ENCODE measurements at regions not wholly inside any gene's neighbourhood (a gene's known extent, or its start where the extent isn't known, plus 50 kb on each side); places are given as distances from the start of the nearest gene placed in this dataset.

DNA sequence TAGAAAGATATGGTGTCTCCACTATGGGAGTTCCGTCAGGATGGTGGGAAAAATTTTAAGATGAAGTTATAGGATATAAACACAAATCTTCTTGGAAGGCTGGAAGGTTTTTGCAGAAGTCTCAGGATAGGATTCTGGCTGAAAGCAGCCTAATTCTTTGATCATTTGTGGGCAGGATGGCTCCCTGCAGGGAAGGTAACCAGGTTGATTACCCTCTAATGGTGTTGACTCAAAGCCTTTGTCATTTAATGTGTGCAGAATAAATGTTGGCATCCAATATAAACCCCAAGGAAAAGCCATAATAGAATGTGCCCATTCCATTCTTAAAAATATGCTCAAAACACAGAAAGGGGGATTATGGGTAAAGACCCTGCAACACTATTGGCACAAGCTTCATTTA lies 204.3 kb downstream of the EPM2A start:
- TF ChIP-seq, protein P1, sequence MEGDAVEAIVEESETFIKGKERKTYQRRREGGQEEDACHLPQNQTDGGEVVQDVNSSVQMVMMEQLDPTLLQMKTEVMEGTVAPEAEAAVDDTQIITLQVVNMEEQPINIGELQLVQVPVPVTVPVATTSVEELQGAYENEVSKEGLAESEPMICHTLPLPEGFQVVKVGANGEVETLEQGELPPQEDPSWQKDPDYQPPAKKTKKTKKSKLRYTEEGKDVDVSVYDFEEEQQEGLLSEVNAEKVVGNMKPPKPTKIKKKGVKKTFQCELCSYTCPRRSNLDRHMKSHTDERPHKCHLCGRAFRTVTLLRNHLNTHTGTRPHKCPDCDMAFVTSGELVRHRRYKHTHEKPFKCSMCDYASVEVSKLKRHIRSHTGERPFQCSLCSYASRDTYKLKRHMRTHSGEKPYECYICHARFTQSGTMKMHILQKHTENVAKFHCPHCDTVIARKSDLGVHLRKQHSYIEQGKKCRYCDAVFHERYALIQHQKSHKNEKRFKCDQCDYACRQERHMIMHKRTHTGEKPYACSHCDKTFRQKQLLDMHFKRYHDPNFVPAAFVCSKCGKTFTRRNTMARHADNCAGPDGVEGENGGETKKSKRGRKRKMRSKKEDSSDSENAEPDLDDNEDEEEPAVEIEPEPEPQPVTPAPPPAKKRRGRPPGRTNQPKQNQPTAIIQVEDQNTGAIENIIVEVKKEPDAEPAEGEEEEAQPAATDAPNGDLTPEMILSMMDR (conservative IDR thresholded peaks at IDR 0.05; ENCODE audit: low read depth, low read length): no peak

DNA sequence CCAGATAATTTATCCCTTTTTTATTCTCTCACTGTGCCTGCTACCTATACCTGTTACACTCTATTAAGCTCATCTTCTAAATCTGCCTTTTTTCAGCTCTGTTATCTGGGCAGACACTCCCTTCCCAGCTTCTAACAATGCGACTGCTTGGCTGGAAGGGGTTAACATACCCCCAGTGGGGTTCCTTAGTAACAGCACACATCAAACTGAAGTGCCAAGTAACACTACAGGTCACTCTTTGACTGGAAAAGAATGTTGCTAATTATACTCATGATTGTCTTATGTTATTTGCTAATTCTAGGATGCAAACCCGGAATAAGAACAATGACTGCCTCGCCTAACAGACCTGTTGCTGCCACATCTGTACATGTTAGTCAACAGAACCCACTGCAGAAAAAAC lies 203.5 kb downstream of the EPM2A start:
- H3K4me3 ChIP-seq (ENCODE audit: low read depth, low read length): no peak overlapping the region
- TF ChIP-seq, protein P1 (conservative IDR thresholded peaks at IDR 0.05; ENCODE audit: low read depth, low read length): no peak
- DNase-seq (ENCODE audit: low read depth): no peak

More for the DNA sequence above, 204.3 kb downstream of the EPM2A start:
- no peak overlapping the region for H3K4me3 ChIP-seq (ENCODE audit: low read depth, low read length)
- DNase-seq (ENCODE audit: low read depth): no peak

DNA sequence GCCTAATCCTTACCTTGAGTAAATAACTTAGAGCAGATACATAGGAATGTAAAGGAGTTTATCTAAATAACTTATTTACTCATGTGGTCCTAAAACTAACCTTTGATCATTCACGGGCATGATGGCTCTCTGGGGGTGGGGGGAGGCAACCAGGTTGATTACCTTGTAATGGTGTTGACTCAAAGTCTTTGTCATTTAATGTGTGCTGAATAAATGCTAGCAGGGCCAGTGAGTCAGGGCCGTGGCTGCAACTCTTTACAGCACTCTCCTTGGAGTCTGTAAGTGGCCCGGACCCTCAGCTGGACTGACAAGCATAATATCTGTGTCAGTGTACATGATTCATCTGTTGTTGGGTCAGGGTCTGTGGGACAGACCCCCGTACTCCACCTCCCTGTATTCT lies 203.0 kb downstream of the EPM2A start:
- DNase-seq (ENCODE audit: low read depth): no peak
- no peak overlapping the region for H3K4me3 ChIP-seq (ENCODE audit: low read depth, low read length)
- TF ChIP-seq, protein P1 (conservative IDR thresholded peaks at IDR 0.05; ENCODE audit: low read depth, low read length): no peak

DNA sequence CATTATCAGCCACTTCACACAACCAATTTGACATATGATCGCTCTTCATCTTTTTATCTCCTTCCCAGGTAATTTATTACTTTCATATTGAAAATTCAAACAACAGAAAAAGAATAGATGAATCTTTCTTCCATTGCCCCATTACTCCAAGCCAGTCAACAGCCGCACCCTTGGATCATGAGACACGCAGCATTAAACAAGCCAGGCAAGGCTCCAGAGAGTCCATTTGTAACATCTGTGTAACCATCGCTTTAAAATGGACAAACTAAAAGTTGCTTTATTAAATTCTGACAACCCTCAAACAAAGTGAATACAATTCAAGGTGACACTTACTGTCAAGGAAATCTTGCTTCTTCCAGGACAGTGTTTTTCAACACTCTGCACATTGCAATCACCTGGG lies 200.3 kb downstream of the EPM2A start:
- DNase-seq (ENCODE audit: low read depth): no peak
- TF ChIP-seq, protein P1 (conservative IDR thresholded peaks at IDR 0.05; ENCODE audit: low read depth, low read length): no peak
- H3K4me3 ChIP-seq (ENCODE audit: low read depth, low read length): no peak overlapping the region

DNA sequence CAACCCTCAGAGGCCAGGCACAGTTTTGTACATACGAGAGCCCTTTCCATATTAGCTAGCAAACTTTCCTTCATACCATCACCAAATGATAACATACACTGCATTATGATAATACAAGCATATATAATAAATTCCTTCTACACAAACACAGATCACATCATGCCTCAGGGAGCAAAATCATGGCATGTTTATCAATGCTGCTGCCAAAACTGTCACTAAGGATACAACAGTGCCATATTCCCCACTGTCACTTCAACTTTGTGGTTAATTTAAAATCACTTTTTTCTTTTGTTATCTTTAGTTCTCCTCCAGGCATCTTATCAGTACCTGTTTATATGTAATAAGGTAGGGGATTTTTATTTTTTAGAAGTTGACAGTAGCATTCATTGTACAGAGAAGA lies 196.3 kb downstream of the EPM2A start:
- DNase-seq (ENCODE audit: low read depth): no peak
- TF ChIP-seq, protein P1 (conservative IDR thresholded peaks at IDR 0.05; ENCODE audit: low read depth, low read length): no peak
- H3K4me3 ChIP-seq (ENCODE audit: low read depth, low read length): no peak overlapping the region

DNA sequence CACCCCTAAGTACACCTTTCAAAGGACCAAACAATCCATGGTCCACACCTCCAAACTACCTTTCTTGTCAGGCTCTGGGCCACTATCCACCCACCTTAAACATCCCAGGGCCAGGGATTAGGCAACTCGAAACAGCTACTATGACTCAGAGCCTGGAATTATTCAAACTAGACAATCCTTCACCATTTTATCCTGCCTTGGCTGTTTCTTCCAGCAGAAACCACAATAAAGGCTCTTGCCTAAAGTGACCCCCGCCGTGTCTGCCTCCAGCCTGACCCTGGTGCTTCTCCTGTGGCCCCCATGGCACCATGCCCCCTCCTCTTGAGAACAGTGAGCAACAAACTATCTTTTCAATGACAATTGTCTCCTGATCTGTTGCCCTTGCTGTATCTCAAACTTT lies 195.5 kb downstream of the EPM2A start:
- no peak overlapping the region for H3K4me3 ChIP-seq (ENCODE audit: low read depth, low read length)
- TF ChIP-seq, protein P1 (conservative IDR thresholded peaks at IDR 0.05; ENCODE audit: low read depth, low read length): no peak
- DNase-seq (ENCODE audit: low read depth): peak; percentile 48

DNA sequence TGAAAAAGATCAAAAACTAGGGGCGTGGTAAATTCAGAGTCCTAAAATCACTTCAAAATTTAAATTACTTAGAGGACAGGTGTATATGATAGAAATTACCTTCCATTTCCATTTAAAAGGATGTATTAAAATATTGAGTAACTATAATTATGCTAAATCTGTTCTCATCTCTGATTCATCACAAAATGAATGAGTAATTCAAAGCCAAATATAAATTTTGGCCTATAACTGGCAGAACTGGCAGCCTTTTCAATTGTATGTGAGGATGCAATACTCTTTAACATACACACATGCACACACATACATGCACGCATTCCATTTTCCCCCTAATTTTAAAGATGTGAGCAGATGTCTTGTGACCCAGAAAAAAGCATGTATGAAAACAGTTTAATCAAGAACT lies 194.6 kb downstream of the EPM2A start:
- no peak overlapping the region for H3K4me3 ChIP-seq (ENCODE audit: low read depth, low read length)
- TF ChIP-seq, protein P1 (conservative IDR thresholded peaks at IDR 0.05; ENCODE audit: low read depth, low read length): no peak
- no peak for DNase-seq (ENCODE audit: low read depth)

Data from choroid plexus epithelial cell (primary cell).